ENCODE measurements at regions not wholly inside any gene's neighbourhood (a gene's known extent, or its start where the extent isn't known, plus 50 kb on each side); places are given as distances from the start of the nearest gene placed in this dataset.

- Histone ChIP-seq H3K9me2 (replicated peaks; ENCODE audit: control insufficient read depth, low read length) (no peaks in the 10 kb centered on the region), H3K27ac (ENCODE audit: low read depth, low read length) (no peak overlapping the region), H3K27me3 (ENCODE audit: control insufficient read depth, low read length) (no peaks in the 10 kb centered on the region), H3K4me1 (ENCODE audit: control insufficient read depth, low read length) (no peaks in the 10 kb centered on the region), H3K4me3 (ENCODE audit: low read length) (no peak overlapping the region), H3K36me3 (ENCODE audit: control insufficient read depth, low read length) (no peaks in the 10 kb centered on the region), H4K20me1 (ENCODE audit: control insufficient read depth, insufficient read depth, low read depth, low read length) (no peaks in the 10 kb centered on the region), H3K79me2 (ENCODE audit: control insufficient read depth, low read length) (no peaks in the 10 kb centered on the region), H3K9me3 (ENCODE audit: control insufficient read depth, insufficient read depth, low read length) (no peaks in the 10 kb centered on the region), H3F3A (ENCODE audit: control insufficient read depth, insufficient read depth) (no peaks in the 10 kb centered on the region), H3K4me2 (ENCODE audit: low read length) (no peak overlapping the region)
- TF ChIP-seq CTCF (IDR thresholded peaks at IDR 0.05; ENCODE audit: low read depth, low read length, poor library complexity, severe bottlenecking), result no peak
- TF ChIP-seq EZH2phosphoT487 (IDR thresholded peaks at IDR 0.05; ENCODE audit: borderline replicate concordance, low read length), result no peak
These were observed 59.6 kb upstream of the GAS1 start for GRCh38 chr9:87006956-87007355.

GRCh38 chr9:87007711-87008366 lies 60.5 kb upstream of the GAS1 start:
- TF ChIP-seq EZH2phosphoT487 (IDR thresholded peaks at IDR 0.05; ENCODE audit: borderline replicate concordance, low read length) (no peak), CTCF (IDR thresholded peaks at IDR 0.05; ENCODE audit: low read depth, low read length, poor library complexity, severe bottlenecking) (no peak)
- H3K79me2 ChIP-seq (ENCODE audit: control insufficient read depth, low read length), result no peaks in the 10 kb centered on the region
- H3F3A ChIP-seq (ENCODE audit: control insufficient read depth, insufficient read depth), result no peaks in the 10 kb centered on the region
- H4K20me1 ChIP-seq (ENCODE audit: control insufficient read depth, insufficient read depth, low read depth, low read length), result no peaks in the 10 kb centered on the region
- no peaks in the 10 kb centered on the region for H3K4me1 ChIP-seq (ENCODE audit: control insufficient read depth, low read length)
- no peak overlapping the region for H3K4me2 ChIP-seq (ENCODE audit: low read length)
- no peaks in the 10 kb centered on the region for H3K36me3 ChIP-seq (ENCODE audit: control insufficient read depth, low read length)
- no peaks in the 10 kb centered on the region for H3K9me2 ChIP-seq (replicated peaks; ENCODE audit: control insufficient read depth, low read length)
- H3K27ac ChIP-seq (ENCODE audit: low read depth, low read length), result no peak overlapping the region
- no peaks in the 10 kb centered on the region for H3K9me3 ChIP-seq (ENCODE audit: control insufficient read depth, insufficient read depth, low read length)
- H3K4me3 ChIP-seq (ENCODE audit: low read length), result no peak overlapping the region
- no peaks in the 10 kb centered on the region for H3K27me3 ChIP-seq (ENCODE audit: control insufficient read depth, low read length)

- TF ChIP-seq EZH2phosphoT487 (IDR thresholded peaks at IDR 0.05; ENCODE audit: borderline replicate concordance, low read length), result no peak
- no peak for TF ChIP-seq CTCF (IDR thresholded peaks at IDR 0.05; ENCODE audit: low read depth, low read length, poor library complexity, severe bottlenecking)
- Histone ChIP-seq H3K4me3 (ENCODE audit: low read length) (no peak overlapping the region), H3K4me1 (ENCODE audit: control insufficient read depth, low read length) (no peaks in the 10 kb centered on the region), H3F3A (ENCODE audit: control insufficient read depth, insufficient read depth) (no peaks in the 10 kb centered on the region), H3K27ac (ENCODE audit: low read depth, low read length) (no peak overlapping the region), H3K79me2 (ENCODE audit: control insufficient read depth, low read length) (no peaks in the 10 kb centered on the region), H3K36me3 (ENCODE audit: control insufficient read depth, low read length) (no peaks in the 10 kb centered on the region), H3K4me2 (ENCODE audit: low read length) (no peak overlapping the region), H3K9me3 (ENCODE audit: control insufficient read depth, insufficient read depth, low read length) (no peaks in the 10 kb centered on the region), H4K20me1 (ENCODE audit: control insufficient read depth, insufficient read depth, low read depth, low read length) (no peaks in the 10 kb centered on the region), H3K27me3 (ENCODE audit: control insufficient read depth, low read length) (no peaks in the 10 kb centered on the region), H3K9me2 (replicated peaks; ENCODE audit: control insufficient read depth, low read length) (no peaks in the 10 kb centered on the region)
These were observed 61.4 kb upstream of the GAS1 start for GRCh38 chr9:87008667-87009066.

Data from DOHH2 (cell line).